ENCODE measurements at regions not wholly inside any gene's neighbourhood (a gene's known extent, or its start where the extent isn't known, plus 50 kb on each side); places are given as distances from the start of the nearest gene placed in this dataset.
"Not testable (repeated sequence)": the region's sequence is repeated elsewhere in the genome, so short reads cannot be mapped to it uniquely, and the experiment has no call there.

GRCh38 chr5:21301205-21301604 lies 1313.2 kb upstream of the CDH18 start:
- TF ChIP-seq CTCF, POLR2A (IDR thresholded peaks at IDR 0.05): not testable (repeated sequence)
